MM.1S (cell line): ENCODE measurements at regions not wholly inside any gene's neighbourhood (a gene's known extent, or its start where the extent isn't known, plus 50 kb on each side); places are given as distances from the start of the nearest gene placed in this dataset.
"Not testable (repeated sequence)": the region's sequence is repeated elsewhere in the genome, so short reads cannot be mapped to it uniquely, and the experiment has no call there.

Source experiments
- DNase-seq: peaks from one replicate; pipeline ENCODE4 v3.0.0-alpha.2; 2015
- H2AFZ ChIP-seq: fragments of 300-600 bp; sonication (generic); 2 replicates; pipeline ENCODE4 v1.6.0; 2016; ENCODE audit warnings: antibody characterized with exemption, low read length
- H3F3A ChIP-seq: fragments of 300-600 bp; sonication (generic); 2 replicates; pipeline ENCODE4 v1.6.1; 2016; ENCODE audit warnings: mild to moderate bottlenecking, antibody characterized with exemption, low read length, moderate library complexity, mixed read lengths; ENCODE audit not compliant: insufficient read depth
- H3K27ac ChIP-seq: fragments of 300-600 bp; sonication (generic); 2 replicates; pipeline ENCODE4 v1.5.1; 2016; ENCODE audit warnings: mild to moderate bottlenecking, low read length
- H3K27me3 ChIP-seq: fragments of 300-600 bp; sonication (generic); replicated peaks from 2 replicates; pipeline ENCODE4 v1.6.0; 2016; ENCODE audit warnings: low read length; ENCODE audit not compliant: insufficient read depth
- H3K36me3 ChIP-seq: fragments of 300-600 bp; sonication (generic); replicated peaks from 2 replicates; pipeline ENCODE4 v1.6.1; 2016; ENCODE audit warnings: mild to moderate bottlenecking, low read length, mixed read lengths; ENCODE audit not compliant: insufficient read depth
- H3K4me1 ChIP-seq: fragments of 300-600 bp; sonication (generic); 2 replicates; pipeline ENCODE4 v1.6.1; 2016; ENCODE audit warnings: low read length, mixed read lengths
- H3K4me2 ChIP-seq: fragments of 300-600 bp; sonication (generic); 2 replicates; pipeline ENCODE4 v1.6.0; 2016; ENCODE audit warnings: low read depth, low read length
- H3K4me3 ChIP-seq: fragments of 300-600 bp; sonication (generic); 2 replicates; pipeline ENCODE4 v1.5.1; 2016; ENCODE audit warnings: low read length, mixed read lengths
- H3K79me2 ChIP-seq: fragments of 300-600 bp; sonication (generic); 2 replicates; pipeline ENCODE4 v1.6.1; 2016; ENCODE audit warnings: mixed run types, low read length, mixed read lengths
- H3K9ac ChIP-seq: fragments of 300-600 bp; sonication (generic); 2 replicates; pipeline ENCODE4 v1.6.1; 2016; ENCODE audit warnings: low read length, mixed read lengths
- H3K9me2 ChIP-seq: fragments of 300-600 bp; sonication (generic); replicated peaks from 2 replicates; pipeline ENCODE4 v1.6.1; 2016; ENCODE audit warnings: mild to moderate bottlenecking, low read length, mixed read lengths; ENCODE audit not compliant: insufficient read depth
- H3K9me3 ChIP-seq: fragments of 300-600 bp; sonication (generic); replicated peaks from 2 replicates; pipeline ENCODE4 v1.6.1; 2016; ENCODE audit warnings: mild to moderate bottlenecking, low read length, mixed read lengths; ENCODE audit not compliant: insufficient read depth
- H4K20me1 ChIP-seq: fragments of 300-600 bp; sonication (generic); 2 replicates; pipeline ENCODE4 v1.6.1; 2016; ENCODE audit warnings: mild to moderate bottlenecking, low read length, moderate library complexity, mixed read lengths; ENCODE audit not compliant: insufficient read depth
- CTCF ChIP-seq: fragments of 300-600 bp; sonication (generic); IDR thresholded peaks from 2 replicates; pipeline ENCODE4 v1.5.1; 2016; ENCODE audit warnings: antibody characterized with exemption, low read length, mixed read lengths
- EZH2 ChIP-seq: fragments of 300-600 bp; sonication (generic); optimal IDR thresholded peaks from 2 replicates; pipeline ENCODE3; 2017; ENCODE audit warnings: low read depth, mild to moderate bottlenecking, antibody characterized with exemption, low read length, mixed read lengths
- EZH2phosphoT487 ChIP-seq: fragments of 300-600 bp; sonication (generic); IDR thresholded peaks from 2 replicates; pipeline ENCODE4 v1.6.1; 2018; ENCODE audit warnings: antibody characterized with exemption, low read length

GRCh38 chr4:104574371-104574770 is 79.7 kb upstream of the CXXC4 start:
- no peak overlapping the region for H2AFZ ChIP-seq
- H3K27me3 ChIP-seq: no peaks in the 10 kb centered on the region
- no peaks in the 10 kb centered on the region for H3K36me3 ChIP-seq
- H3K4me3 ChIP-seq: no peak overlapping the region
- TF ChIP-seq EZH2: no peak
- TF ChIP-seq CTCF: no peak
- no peak for TF ChIP-seq EZH2phosphoT487
- no peaks in the 10 kb centered on the region for H3K4me1 ChIP-seq
- no peak overlapping the region for H3K9ac ChIP-seq
- no peaks in the 10 kb centered on the region for H3K9me3 ChIP-seq
- no peak for DNase-seq
- no peaks in the 10 kb centered on the region for H3F3A ChIP-seq
- H3K9me2 ChIP-seq: no peaks in the 10 kb centered on the region
- no peaks in the 10 kb centered on the region for H4K20me1 ChIP-seq
- no peak overlapping the region for H3K4me2 ChIP-seq
- H3K27ac ChIP-seq: no peak overlapping the region
- H3K79me2 ChIP-seq: no peaks in the 10 kb centered on the region

- no peaks in the 10 kb centered on the region for H3K79me2 ChIP-seq
- H2AFZ ChIP-seq: no peak overlapping the region
- no peak overlapping the region for H3K27ac ChIP-seq
- H3K9me3 ChIP-seq: no peaks in the 10 kb centered on the region
- H4K20me1 ChIP-seq: no peaks in the 10 kb centered on the region
- H3K36me3 ChIP-seq: no peaks in the 10 kb centered on the region
- no peaks in the 10 kb centered on the region for H3F3A ChIP-seq
- H3K9ac ChIP-seq: no peak overlapping the region
- H3K4me3 ChIP-seq: no peak overlapping the region
- no peaks in the 10 kb centered on the region for H3K27me3 ChIP-seq
- H3K4me1 ChIP-seq: no peaks in the 10 kb centered on the region
- H3K9me2 ChIP-seq: no peaks in the 10 kb centered on the region
- no peak overlapping the region for H3K4me2 ChIP-seq
- TF ChIP-seq CTCF: no peak
- no peak for TF ChIP-seq EZH2
- no peak for TF ChIP-seq EZH2phosphoT487
- DNase-seq: no peak
Observed at GRCh38 chr4:104575278-104575677, 80.6 kb upstream of the CXXC4 start.

GRCh38 chr4:104577405-104577804 is 82.7 kb upstream of the CXXC4 start:
- Histone ChIP-seq H3K4me2 (no peak overlapping the region), H3F3A (no peaks in the 10 kb centered on the region), H3K9ac (no peak overlapping the region), H3K27ac (no peak overlapping the region), H4K20me1 (no peaks in the 10 kb centered on the region), H3K4me3 (no peak overlapping the region), H3K4me1 (no peaks in the 10 kb centered on the region), H3K9me3 (no peaks in the 10 kb centered on the region), H3K36me3 (no peaks in the 10 kb centered on the region), H3K27me3 (no peaks in the 10 kb centered on the region), H3K9me2 (no peaks in the 10 kb centered on the region), H3K79me2 (no peaks in the 10 kb centered on the region), H2AFZ (no peak overlapping the region)
- DNase-seq: no peak
- no peak for TF ChIP-seq EZH2
- no peak for TF ChIP-seq CTCF
- no peak for TF ChIP-seq EZH2phosphoT487

- not testable (repeated sequence) for H3K9ac ChIP-seq, H3K79me2 ChIP-seq, H4K20me1 ChIP-seq, H3K4me1 ChIP-seq, H3K36me3 ChIP-seq, H3K4me3 ChIP-seq, H3F3A ChIP-seq, H3K27me3 ChIP-seq, DNase-seq, H2AFZ ChIP-seq, H3K27ac ChIP-seq, H3K9me3 ChIP-seq, H3K4me2 ChIP-seq, H3K9me2 ChIP-seq
Observed at GRCh38 chr4:104581476-104581875, 86.8 kb upstream of the CXXC4 start.

GRCh38 chr4:104582056-104582455 is 87.4 kb upstream of the CXXC4 start:
- not testable (repeated sequence) for H3K27me3 ChIP-seq, H3F3A ChIP-seq, H3K9ac ChIP-seq, H3K36me3 ChIP-seq, H3K4me2 ChIP-seq, H3K9me3 ChIP-seq, H3K9me2 ChIP-seq, H2AFZ ChIP-seq, DNase-seq, H3K27ac ChIP-seq, H3K4me3 ChIP-seq, H3K79me2 ChIP-seq, H4K20me1 ChIP-seq, H3K4me1 ChIP-seq
